ENCODE measurements at regions not wholly inside any gene's neighbourhood (a gene's known extent, or its start where the extent isn't known, plus 50 kb on each side); places are given as distances from the start of the nearest gene placed in this dataset.

DNA sequence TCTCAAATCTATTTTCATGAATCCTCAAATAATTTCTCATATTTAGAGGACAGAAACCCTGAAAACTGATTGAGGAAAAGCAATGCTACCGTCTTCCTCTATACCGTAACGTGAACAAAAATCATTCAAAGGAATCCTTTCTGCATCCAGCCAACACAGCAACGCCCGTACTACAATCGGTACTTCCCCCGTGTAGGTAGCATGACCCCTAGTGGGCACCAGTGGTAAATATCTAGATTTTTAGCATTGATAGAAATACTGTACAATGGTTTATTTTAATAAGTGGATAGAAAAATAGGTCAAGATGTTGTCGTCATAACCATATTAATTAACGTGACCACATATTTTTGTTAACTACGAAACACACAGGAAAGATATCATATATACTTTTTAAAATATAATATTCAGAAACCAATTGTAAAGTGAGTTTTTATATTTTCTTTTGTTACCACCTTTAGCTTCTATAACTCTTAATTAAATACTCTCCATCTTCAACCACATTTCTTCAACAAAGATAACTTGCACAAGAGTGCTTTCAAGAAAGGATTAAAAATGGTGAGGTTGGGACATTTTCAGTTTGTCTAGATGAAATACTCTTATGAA, 194.1 kb downstream of the SS18 start:
- Histone ChIP-seq H3K4me3 (replicated peaks in 1 of 2; ENCODE audit: low read depth in 1 of 2, low read length in 2 of 2) (no peak overlapping the region), H3K9ac (ENCODE audit: low read length) (no peak overlapping the region), H4K20me1 (ENCODE audit: insufficient read depth) (no peaks in the 10 kb centered on the region), H3K9me2 (ENCODE audit: insufficient read depth) (no peaks in the 10 kb centered on the region), H3K27ac (ENCODE audit: low read depth, low read length) (no peak overlapping the region), H3K79me2 (ENCODE audit: insufficient read depth, low read length) (no peaks in the 10 kb centered on the region), H3K27me3 (ENCODE audit: insufficient read depth, low read length) (peaks cover 12% of the 10 kb centered on the region; the same call in 1 of the 2 replicates), H2AFZ (ENCODE audit: low read depth, low read length, poor library complexity, severe bottlenecking) (no peak overlapping the region), H3K9me3 (ENCODE audit: control insufficient read depth in 1 of 2, insufficient read depth in 1 of 2, low read depth in 1 of 2, low read length in 2 of 2) (no peaks in the 10 kb centered on the region), H3K36me3 (ENCODE audit: control insufficient read depth in 1 of 2, insufficient read depth in 2 of 2, low read length in 2 of 2) (no peaks in the 10 kb centered on the region), H3K4me2 (ENCODE audit: low read length) (no peak overlapping the region), H3K4me1 (ENCODE audit: control insufficient read depth in 1 of 2, insufficient read depth in 2 of 2, low read length in 2 of 2) (no peaks in the 10 kb centered on the region)
- DNase-seq (ENCODE audit: low read depth, low spot score) (peak; percentile 32), ATAC-seq (peak; percentile 90)
- intact Hi-C loops (cut with micrococcal nuclease): loop anchor here (1.0 to 10.0 kb wide), 4 partner anchors 61 to 1352 kb away; no protein-coding TSS in a partner anchor
- no TSS peak for BruUV-seq (replicated peaks)
- CTCF ChIA-PET: no interaction called here
- RAD21 ChIA-PET (ENCODE audit: low non-redundant PET in 1 of 2, low total read pairs in 2 of 2, uncharacterized antibody in 2 of 2, unreplicated experiment in 2 of 2): no interaction called here
- TF ChIP-seq, protein P1, sequence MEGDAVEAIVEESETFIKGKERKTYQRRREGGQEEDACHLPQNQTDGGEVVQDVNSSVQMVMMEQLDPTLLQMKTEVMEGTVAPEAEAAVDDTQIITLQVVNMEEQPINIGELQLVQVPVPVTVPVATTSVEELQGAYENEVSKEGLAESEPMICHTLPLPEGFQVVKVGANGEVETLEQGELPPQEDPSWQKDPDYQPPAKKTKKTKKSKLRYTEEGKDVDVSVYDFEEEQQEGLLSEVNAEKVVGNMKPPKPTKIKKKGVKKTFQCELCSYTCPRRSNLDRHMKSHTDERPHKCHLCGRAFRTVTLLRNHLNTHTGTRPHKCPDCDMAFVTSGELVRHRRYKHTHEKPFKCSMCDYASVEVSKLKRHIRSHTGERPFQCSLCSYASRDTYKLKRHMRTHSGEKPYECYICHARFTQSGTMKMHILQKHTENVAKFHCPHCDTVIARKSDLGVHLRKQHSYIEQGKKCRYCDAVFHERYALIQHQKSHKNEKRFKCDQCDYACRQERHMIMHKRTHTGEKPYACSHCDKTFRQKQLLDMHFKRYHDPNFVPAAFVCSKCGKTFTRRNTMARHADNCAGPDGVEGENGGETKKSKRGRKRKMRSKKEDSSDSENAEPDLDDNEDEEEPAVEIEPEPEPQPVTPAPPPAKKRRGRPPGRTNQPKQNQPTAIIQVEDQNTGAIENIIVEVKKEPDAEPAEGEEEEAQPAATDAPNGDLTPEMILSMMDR (IDR thresholded peaks at IDR 0.05 in 2 of 3, conservative IDR thresholded peaks at IDR 0.05 in 1 of 3; ENCODE audit: borderline replicate concordance in 1 of 3, insufficient read depth in 1 of 3, low read depth in 2 of 3, low read length in 2 of 3): peak; percentile 42 to 85 (median 74); a peak in 5 of 6 replicates
- TF ChIP-seq CBX3 (IDR thresholded peaks at IDR 0.05; ENCODE audit: low read depth) (peak; percentile 63; the same call in 1 of the 2 replicates), SP1 (IDR thresholded peaks at IDR 0.05; ENCODE audit: low read depth) (no peak), EZH2phosphoT487 (IDR thresholded peaks at IDR 0.05; ENCODE audit: borderline replicate concordance) (no peak), RAD21 (IDR thresholded peaks at IDR 0.05; ENCODE audit: low read depth) (peak; percentile 68)
- POLR2A ChIA-PET: no interaction called here

DNA sequence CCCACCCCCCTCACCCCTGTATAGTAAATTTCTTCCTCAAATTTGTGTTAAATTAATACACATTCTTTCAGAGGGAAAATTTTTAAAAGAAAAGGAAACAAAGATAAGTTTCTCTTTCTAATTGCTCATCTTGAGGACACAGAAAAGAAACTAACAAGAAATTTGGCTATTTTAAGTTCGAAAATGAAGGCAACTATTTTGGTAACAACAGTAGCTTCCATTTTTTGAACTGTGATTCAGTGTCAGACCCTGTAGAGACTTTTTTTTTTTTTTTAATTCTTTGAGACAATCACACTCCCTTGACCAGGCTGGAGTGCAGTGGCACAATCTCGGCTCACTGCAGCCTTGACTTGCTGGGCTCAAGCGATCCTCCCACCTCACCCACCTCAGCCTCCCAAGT, 194.9 kb downstream of the SS18 start:
- Histone ChIP-seq H3K9ac (ENCODE audit: low read length) (no peak overlapping the region), H2AFZ (ENCODE audit: low read depth, low read length, poor library complexity, severe bottlenecking) (no peak overlapping the region)
- BruUV-seq (replicated peaks): no TSS peak

More for the DNA sequence above, 194.9 kb downstream of the SS18 start:
- Histone ChIP-seq H3K4me2 (ENCODE audit: low read length) (no peak overlapping the region), H3K36me3 (ENCODE audit: control insufficient read depth in 1 of 2, insufficient read depth in 2 of 2, low read length in 2 of 2) (no peaks in the 10 kb centered on the region), H3K4me3 (replicated peaks in 1 of 2; ENCODE audit: low read depth in 1 of 2, low read length in 2 of 2) (no peak overlapping the region), H3K27ac (ENCODE audit: low read depth, low read length) (no peak overlapping the region), H3K9me2 (ENCODE audit: insufficient read depth) (no peaks in the 10 kb centered on the region), H4K20me1 (ENCODE audit: insufficient read depth) (no peaks in the 10 kb centered on the region), H3K27me3 (ENCODE audit: insufficient read depth, low read length) (peaks cover 12% of the 10 kb centered on the region; the same call in 1 of the 2 replicates), H3K4me1 (ENCODE audit: control insufficient read depth in 1 of 2, insufficient read depth in 2 of 2, low read length in 2 of 2) (no peaks in the 10 kb centered on the region), H3K79me2 (ENCODE audit: insufficient read depth, low read length) (no peaks in the 10 kb centered on the region), H3K9me3 (ENCODE audit: control insufficient read depth in 1 of 2, insufficient read depth in 1 of 2, low read depth in 1 of 2, low read length in 2 of 2) (no peaks in the 10 kb centered on the region)
- ATAC-seq: no peak
- TF ChIP-seq YY1 (IDR thresholded peaks at IDR 0.05; ENCODE audit: extremely low read depth, insufficient replicate concordance, low read depth, low read length) (no peak), SIN3A (IDR thresholded peaks at IDR 0.05; ENCODE audit: low read depth) (no peak), ZFX (IDR thresholded peaks at IDR 0.05) (no peak)
- ChIA-PET POLR2A (no interaction called here), RAD21 (ENCODE audit: low non-redundant PET in 1 of 2, low total read pairs in 2 of 2, uncharacterized antibody in 2 of 2, unreplicated experiment in 2 of 2) (no interaction called here), CTCF (no interaction called here)
- intact Hi-C loops (cut with micrococcal nuclease): loop anchor here (10.0 kb wide), 1 partner anchor 61 kb away; no protein-coding TSS in a partner anchor
- DNase-seq (ENCODE audit: low read depth, low spot score): no peak

All from HCT116 (cell line).